ENCODE measurements at regions not wholly inside any gene's neighbourhood (a gene's known extent, or its start where the extent isn't known, plus 50 kb on each side); places are given as distances from the start of the nearest gene placed in this dataset.

DNA sequence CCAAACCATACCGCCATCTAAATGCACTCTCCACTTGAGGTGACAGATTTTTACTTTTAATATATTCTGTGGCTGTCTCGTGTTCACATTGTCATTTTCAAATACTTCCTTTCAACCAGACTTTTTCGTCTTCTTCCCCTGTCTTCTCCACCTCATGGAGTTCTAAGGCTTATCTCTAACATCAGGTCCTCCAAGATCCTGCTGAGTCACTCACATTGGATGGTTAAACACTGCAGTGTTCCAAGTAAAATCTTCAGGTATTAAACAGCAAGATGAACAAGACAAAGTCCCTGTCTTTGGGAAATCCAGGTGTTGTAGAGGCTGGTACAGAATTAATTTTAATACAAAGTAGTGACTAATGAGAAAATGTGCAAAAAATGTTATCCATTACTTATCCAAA lies 330.2 kb upstream of the KIF2B start:
- 27% methylated on average over 3 of the region's 3 CpGs for WGBS (ENCODE audit: low lambda C conversion rate)
- H3K27ac ChIP-seq (ENCODE audit: low read depth in 2 of 2, low read length in 1 of 2) = no peak overlapping the region

More for the DNA sequence above, 330.2 kb upstream of the KIF2B start:
- no peaks in the 10 kb centered on the region for H3K9me3 ChIP-seq
- H3K36me3 ChIP-seq (replicated peaks in 1 of 2; ENCODE audit: control insufficient read depth in 1 of 2, insufficient read depth in 2 of 2, low read length in 1 of 2) = no peaks in the 10 kb centered on the region
- H3K4me2 ChIP-seq = no peak overlapping the region
- ChIA-PET POLR2A (no interaction called here), CTCF (interaction anchor here (0.6 kb wide), 1 partner anchor 171 kb away, joined by 3 read pairs; no protein-coding TSS in a partner anchor)
- no peaks in the 10 kb centered on the region for H4K20me1 ChIP-seq (ENCODE audit: insufficient read depth)
- H3K9ac ChIP-seq = no peak overlapping the region
- H3K4me3 ChIP-seq (ENCODE audit: low read depth in 2 of 2, low read length in 1 of 2) = no peak overlapping the region
- no peaks in the 10 kb centered on the region; a peak in 2 of 4 replicates for H3K4me1 ChIP-seq (ENCODE audit: control insufficient read depth in 1 of 2, insufficient read depth in 2 of 2, low read depth in 1 of 2, low read length in 1 of 2)
- no peaks in the 10 kb centered on the region for H3F3A ChIP-seq (replicated peaks; ENCODE audit: insufficient read depth)
- TF ChIP-seq, protein P1, sequence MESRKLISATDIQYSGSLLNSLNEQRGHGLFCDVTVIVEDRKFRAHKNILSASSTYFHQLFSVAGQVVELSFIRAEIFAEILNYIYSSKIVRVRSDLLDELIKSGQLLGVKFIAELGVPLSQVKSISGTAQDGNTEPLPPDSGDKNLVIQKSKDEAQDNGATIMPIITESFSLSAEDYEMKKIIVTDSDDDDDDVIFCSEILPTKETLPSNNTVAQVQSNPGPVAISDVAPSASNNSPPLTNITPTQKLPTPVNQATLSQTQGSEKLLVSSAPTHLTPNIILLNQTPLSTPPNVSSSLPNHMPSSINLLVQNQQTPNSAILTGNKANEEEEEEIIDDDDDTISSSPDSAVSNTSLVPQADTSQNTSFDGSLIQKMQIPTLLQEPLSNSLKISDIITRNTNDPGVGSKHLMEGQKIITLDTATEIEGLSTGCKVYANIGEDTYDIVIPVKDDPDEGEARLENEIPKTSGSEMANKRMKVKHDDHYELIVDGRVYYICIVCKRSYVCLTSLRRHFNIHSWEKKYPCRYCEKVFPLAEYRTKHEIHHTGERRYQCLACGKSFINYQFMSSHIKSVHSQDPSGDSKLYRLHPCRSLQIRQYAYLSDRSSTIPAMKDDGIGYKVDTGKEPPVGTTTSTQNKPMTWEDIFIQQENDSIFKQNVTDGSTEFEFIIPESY (IDR thresholded peaks at IDR 0.05; ENCODE audit: borderline replicate concordance, low read depth) = no peak
- TF ChIP-seq, protein P2, sequence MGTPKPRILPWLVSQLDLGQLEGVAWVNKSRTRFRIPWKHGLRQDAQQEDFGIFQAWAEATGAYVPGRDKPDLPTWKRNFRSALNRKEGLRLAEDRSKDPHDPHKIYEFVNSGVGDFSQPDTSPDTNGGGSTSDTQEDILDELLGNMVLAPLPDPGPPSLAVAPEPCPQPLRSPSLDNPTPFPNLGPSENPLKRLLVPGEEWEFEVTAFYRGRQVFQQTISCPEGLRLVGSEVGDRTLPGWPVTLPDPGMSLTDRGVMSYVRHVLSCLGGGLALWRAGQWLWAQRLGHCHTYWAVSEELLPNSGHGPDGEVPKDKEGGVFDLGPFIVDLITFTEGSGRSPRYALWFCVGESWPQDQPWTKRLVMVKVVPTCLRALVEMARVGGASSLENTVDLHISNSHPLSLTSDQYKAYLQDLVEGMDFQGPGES (IDR thresholded peaks at IDR 0.05; ENCODE audit: low read depth, low read length) = no peak
- TF ChIP-seq, protein P3, sequence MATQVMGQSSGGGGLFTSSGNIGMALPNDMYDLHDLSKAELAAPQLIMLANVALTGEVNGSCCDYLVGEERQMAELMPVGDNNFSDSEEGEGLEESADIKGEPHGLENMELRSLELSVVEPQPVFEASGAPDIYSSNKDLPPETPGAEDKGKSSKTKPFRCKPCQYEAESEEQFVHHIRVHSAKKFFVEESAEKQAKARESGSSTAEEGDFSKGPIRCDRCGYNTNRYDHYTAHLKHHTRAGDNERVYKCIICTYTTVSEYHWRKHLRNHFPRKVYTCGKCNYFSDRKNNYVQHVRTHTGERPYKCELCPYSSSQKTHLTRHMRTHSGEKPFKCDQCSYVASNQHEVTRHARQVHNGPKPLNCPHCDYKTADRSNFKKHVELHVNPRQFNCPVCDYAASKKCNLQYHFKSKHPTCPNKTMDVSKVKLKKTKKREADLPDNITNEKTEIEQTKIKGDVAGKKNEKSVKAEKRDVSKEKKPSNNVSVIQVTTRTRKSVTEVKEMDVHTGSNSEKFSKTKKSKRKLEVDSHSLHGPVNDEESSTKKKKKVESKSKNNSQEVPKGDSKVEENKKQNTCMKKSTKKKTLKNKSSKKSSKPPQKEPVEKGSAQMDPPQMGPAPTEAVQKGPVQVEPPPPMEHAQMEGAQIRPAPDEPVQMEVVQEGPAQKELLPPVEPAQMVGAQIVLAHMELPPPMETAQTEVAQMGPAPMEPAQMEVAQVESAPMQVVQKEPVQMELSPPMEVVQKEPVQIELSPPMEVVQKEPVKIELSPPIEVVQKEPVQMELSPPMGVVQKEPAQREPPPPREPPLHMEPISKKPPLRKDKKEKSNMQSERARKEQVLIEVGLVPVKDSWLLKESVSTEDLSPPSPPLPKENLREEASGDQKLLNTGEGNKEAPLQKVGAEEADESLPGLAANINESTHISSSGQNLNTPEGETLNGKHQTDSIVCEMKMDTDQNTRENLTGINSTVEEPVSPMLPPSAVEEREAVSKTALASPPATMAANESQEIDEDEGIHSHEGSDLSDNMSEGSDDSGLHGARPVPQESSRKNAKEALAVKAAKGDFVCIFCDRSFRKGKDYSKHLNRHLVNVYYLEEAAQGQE (IDR thresholded peaks at IDR 0.05; ENCODE audit: low read depth, low read length) = no peak
- TF ChIP-seq SIN3A (IDR thresholded peaks at IDR 0.05; ENCODE audit: borderline replicate concordance, low read depth, low read length) = no peak
- TF ChIP-seq RXRA (IDR thresholded peaks at IDR 0.05; ENCODE audit: borderline replicate concordance, low read depth) = no peak
- TF ChIP-seq FOXM1 (IDR thresholded peaks at IDR 0.05; ENCODE audit: low read depth) = no peak
- TF ChIP-seq ELF1 (IDR thresholded peaks at IDR 0.05) = no peak
- TF ChIP-seq YY1 (IDR thresholded peaks at IDR 0.05; ENCODE audit: low read depth) = no peak
- TF ChIP-seq SMC3 (IDR thresholded peaks at IDR 0.05; ENCODE audit: low read depth, low read length) = no peak
- no peak for DNase-seq
- H2AFZ ChIP-seq (ENCODE audit: low read depth) = no peak overlapping the region
- H3K79me2 ChIP-seq (ENCODE audit: insufficient read depth) = no peaks in the 10 kb centered on the region
- no peaks in the 10 kb centered on the region for H3K27me3 ChIP-seq (ENCODE audit: insufficient read depth)
- H3K9me2 ChIP-seq = no peaks in the 10 kb centered on the region
